CD14-positive monocyte (primary cell): ENCODE measurements at regions not wholly inside any gene's neighbourhood (a gene's known extent, or its start where the extent isn't known, plus 50 kb on each side); places are given as distances from the start of the nearest gene placed in this dataset.

Experiments
- DNase-seq, 3 donors: peaks; one replicate each; pipeline ENCODE4 v3.0.0-alpha.2; 2011 to 2022
- H2AFZ ChIP-seq: 2 replicates; pipeline ENCODE4 v1.6.0; 2012; ENCODE audit warnings: mild to moderate bottlenecking, low read depth, low read length, inconsistent platforms; ENCODE audit not compliant: insufficient read depth, poor library complexity, severe bottlenecking
- H3K27ac ChIP-seq, 2 donors: 1 replicate in 1 of 2; 2 replicates in 1 of 2; pipeline ENCODE4 v1.5.1; 2012 to 2013; ENCODE audit warnings: low read length in 2 of 2, control low read depth in 1 of 2, inconsistent platforms in 1 of 2, low read depth in 1 of 2, mild to moderate bottlenecking in 1 of 2
- H3K27me3 ChIP-seq, 2 donors: one replicate each; pipeline versions ENCODE4 v1.6.0 to v1.6.1; 2011 to 2013; ENCODE audit warnings: low read length in 2 of 2; ENCODE audit not compliant: control insufficient read depth in 2 of 2, insufficient read depth in 2 of 2
- H3K36me3 ChIP-seq, 2 donors: replicated peaks in 1 of 2; 1 replicate in 1 of 2; 2 replicates in 1 of 2; pipeline versions ENCODE4 v1.5.1 to v1.6.1; 2012 to 2013; ENCODE audit warnings: low read length in 2 of 2, control low read depth in 1 of 2, inconsistent platforms in 1 of 2, mild to moderate bottlenecking in 1 of 2; ENCODE audit not compliant: insufficient read depth in 2 of 2, control insufficient read depth in 1 of 2
- H3K4me1 ChIP-seq, 2 donors: 1 replicate in 1 of 2; 2 replicates in 1 of 2; pipeline versions ENCODE4 v1.5.1 to v1.6.1; 2012 to 2013; ENCODE audit warnings: low read length in 2 of 2, control low read depth in 1 of 2, inconsistent platforms in 1 of 2, mild to moderate bottlenecking in 1 of 2, moderate library complexity in 1 of 2; ENCODE audit not compliant: insufficient read depth in 2 of 2, control insufficient read depth in 1 of 2
- H3K4me2 ChIP-seq: replicated peaks from 2 replicates; pipeline ENCODE3; 2012; ENCODE audit warnings: low read length, moderate library complexity, mild to moderate bottlenecking; ENCODE audit not compliant: poor library complexity, severe bottlenecking; ENCODE audit errors: extremely low read depth
- H3K4me3 ChIP-seq, 3 experiments: fragments of 200-600 bp in 1 of 3; sonication (generic) in 1 of 3; replicated peaks in 1 of 3; 1 replicate in 2 of 3; 2 replicates in 1 of 3; pipeline ENCODE4 v1.5.1; 2011 to 2013; ENCODE audit warnings: low read length in 3 of 3, mild to moderate bottlenecking in 3 of 3, control low read depth in 2 of 3, low read depth in 2 of 3, inconsistent platforms in 1 of 3, moderate library complexity in 1 of 3
- H3K79me2 ChIP-seq: 2 replicates; pipeline ENCODE4 v1.6.0; 2012; ENCODE audit warnings: mild to moderate bottlenecking, control low read depth, inconsistent platforms, low read length, moderate library complexity; ENCODE audit not compliant: insufficient read depth
- H3K9ac ChIP-seq: 2 replicates; pipeline ENCODE4 v1.6.0; 2017; ENCODE audit warnings: low read length, mild to moderate bottlenecking; ENCODE audit not compliant: insufficient read depth, poor library complexity, severe bottlenecking
- H3K9me3 ChIP-seq, 2 donors: replicated peaks in 1 of 2; 1 replicate in 1 of 2; 2 replicates in 1 of 2; pipeline versions ENCODE4 v1.5.1 to v1.6.1; 2012 to 2013; ENCODE audit warnings: low read length in 2 of 2, control low read depth in 1 of 2; ENCODE audit not compliant: control insufficient read depth in 1 of 2, insufficient read depth in 1 of 2
- H4K20me1 ChIP-seq: 2 replicates; pipeline ENCODE4 v1.6.0; 2012; ENCODE audit warnings: mild to moderate bottlenecking, low read length, control low read depth, moderate library complexity; ENCODE audit not compliant: insufficient read depth
- H3K27ac Mint-ChIP-seq, 7 donors: one replicate each; pipeline ENCODE4 v1.8.0; 2020; ENCODE audit warnings: mild to moderate bottlenecking in 7 of 7, mixed read lengths in 7 of 7, moderate library complexity in 6 of 7, inconsistent platforms in 2 of 7
- H3K27me3 Mint-ChIP-seq, 3 donors: one replicate each; pipeline ENCODE4 v1.8.0; 2021 to 2022; ENCODE audit warnings: low read depth in 3 of 3, mild to moderate bottlenecking in 3 of 3, mixed read lengths in 3 of 3, moderate library complexity in 3 of 3, inconsistent platforms in 1 of 3
- H3K36me3 Mint-ChIP-seq, 2 donors: one replicate each; pipeline ENCODE4 v1.8.0; 2020; ENCODE audit warnings: mixed read lengths in 2 of 2, inconsistent platforms in 1 of 2, mild to moderate bottlenecking in 1 of 2
- H3K4me1 Mint-ChIP-seq: one replicate; pipeline ENCODE4 v1.8.0; 2020; ENCODE audit warnings: mild to moderate bottlenecking, mixed read lengths
- H3K4me3 Mint-ChIP-seq, 2 donors: one replicate each; pipeline ENCODE4 v1.8.0; 2020; ENCODE audit warnings: mild to moderate bottlenecking in 2 of 2, mixed read lengths in 2 of 2, moderate library complexity in 1 of 2
- H3K9me3 Mint-ChIP-seq, 7 donors: one replicate each; pipeline ENCODE4 v1.8.0; 2020 to 2022; ENCODE audit warnings: mixed read lengths in 7 of 7, mild to moderate bottlenecking in 6 of 7, moderate library complexity in 6 of 7, inconsistent platforms in 2 of 7
- WGBS: methylation state at CpG from one replicate; pipeline ENCODE4 v1.1.5; 2013; ENCODE audit warnings: missing lambda C conversion rate; ENCODE audit not compliant: insufficient coverage; 5-methylcytosine and 5-hydroxymethylcytosine counted together
- intact Hi-C, 2 donors: fragments of 100-400 bp; cut with micrococcal nuclease; formaldehyde crosslinking; loops; one replicate each; pipeline versions ENCODE4 v1.15.0 to v1.15.1; 2023
- TF ChIP-seq, protein P1 (sequence below): fragments of 200-600 bp; IDR thresholded peaks from one replicate; pipeline ENCODE4 v1.8.0; 2022; ENCODE audit warnings: antibody characterized with exemption, mild to moderate bottlenecking

GRCh38 chr18:40652321-40652720 lies 1302.7 kb upstream of the PIK3C3 start:
- no peaks in the 10 kb centered on the region for H3K27me3 Mint-ChIP-seq
- no peaks in the 10 kb centered on the region for H3K4me1 ChIP-seq
- no peak overlapping the region for H2AFZ ChIP-seq
- no peak overlapping the region for H3K9ac ChIP-seq
- H3K36me3 ChIP-seq: no peaks in the 10 kb centered on the region
- no peaks in the 10 kb centered on the region for H3K36me3 Mint-ChIP-seq
- intact Hi-C loops: no loop called here
- H3K9me3 Mint-ChIP-seq: peaks cover 0 to 6% (median 1%) of the 10 kb centered on the region in 7 donors
- H4K20me1 ChIP-seq: no peaks in the 10 kb centered on the region
- H3K4me3 ChIP-seq: no peak overlapping the region
- H3K4me3 Mint-ChIP-seq: no peak overlapping the region
- H3K79me2 ChIP-seq: no peaks in the 10 kb centered on the region
- DNase-seq: no peak
- no peak overlapping the region for H3K4me2 ChIP-seq
- WGBS: no CpG with 5 or more reads among the region's 1 CpG
- TF ChIP-seq, protein P1, sequence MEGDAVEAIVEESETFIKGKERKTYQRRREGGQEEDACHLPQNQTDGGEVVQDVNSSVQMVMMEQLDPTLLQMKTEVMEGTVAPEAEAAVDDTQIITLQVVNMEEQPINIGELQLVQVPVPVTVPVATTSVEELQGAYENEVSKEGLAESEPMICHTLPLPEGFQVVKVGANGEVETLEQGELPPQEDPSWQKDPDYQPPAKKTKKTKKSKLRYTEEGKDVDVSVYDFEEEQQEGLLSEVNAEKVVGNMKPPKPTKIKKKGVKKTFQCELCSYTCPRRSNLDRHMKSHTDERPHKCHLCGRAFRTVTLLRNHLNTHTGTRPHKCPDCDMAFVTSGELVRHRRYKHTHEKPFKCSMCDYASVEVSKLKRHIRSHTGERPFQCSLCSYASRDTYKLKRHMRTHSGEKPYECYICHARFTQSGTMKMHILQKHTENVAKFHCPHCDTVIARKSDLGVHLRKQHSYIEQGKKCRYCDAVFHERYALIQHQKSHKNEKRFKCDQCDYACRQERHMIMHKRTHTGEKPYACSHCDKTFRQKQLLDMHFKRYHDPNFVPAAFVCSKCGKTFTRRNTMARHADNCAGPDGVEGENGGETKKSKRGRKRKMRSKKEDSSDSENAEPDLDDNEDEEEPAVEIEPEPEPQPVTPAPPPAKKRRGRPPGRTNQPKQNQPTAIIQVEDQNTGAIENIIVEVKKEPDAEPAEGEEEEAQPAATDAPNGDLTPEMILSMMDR: no peak
- no peaks in the 10 kb centered on the region for H3K9me3 ChIP-seq
- H3K4me1 Mint-ChIP-seq: no peaks in the 10 kb centered on the region
- H3K27ac Mint-ChIP-seq: no peak overlapping the region
- no peaks in the 10 kb centered on the region for H3K27me3 ChIP-seq
- H3K27ac ChIP-seq: no peak overlapping the region

GRCh38 chr18:40651163-40651562 lies 1303.9 kb upstream of the PIK3C3 start:
- Histone ChIP-seq H3K27me3 (no peaks in the 10 kb centered on the region), H3K79me2 (no peaks in the 10 kb centered on the region), H3K36me3 (no peaks in the 10 kb centered on the region), H3K9ac (no peak overlapping the region), H4K20me1 (no peaks in the 10 kb centered on the region), H2AFZ (no peak overlapping the region), H3K4me2 (no peak overlapping the region), H3K4me1 (no peaks in the 10 kb centered on the region), H3K9me3 (no peaks in the 10 kb centered on the region), H3K4me3 (no peak overlapping the region), H3K27ac (no peak overlapping the region)
- Mint-ChIP-seq H3K27me3 (no peaks in the 10 kb centered on the region), H3K9me3 (peaks cover 0 to 6% (median 2%) of the 10 kb centered on the region in 7 donors), H3K4me1 (no peaks in the 10 kb centered on the region), H3K36me3 (no peaks in the 10 kb centered on the region), H3K4me3 (no peak overlapping the region), H3K27ac (no peak overlapping the region)
- no peak for DNase-seq
- 86% methylated on average over 2 of the region's 3 CpGs for WGBS
- intact Hi-C loops: no loop called here
- TF ChIP-seq, protein P1: no peak
